HFFc6 (cell line): ENCODE measurements at regions not wholly inside any gene's neighbourhood (a gene's known extent, or its start where the extent isn't known, plus 50 kb on each side); places are given as distances from the start of the nearest gene placed in this dataset.
"Not testable (repeated sequence)": the region's sequence is repeated elsewhere in the genome, so short reads cannot be mapped to it uniquely, and the experiment has no call there.

Experiments used
- DNase-seq: peaks from one replicate; pipeline ENCODE4 v3.0.0-alpha.2; 2018
- H3K27ac Mint-ChIP-seq: 2 replicates; pipeline ENCODE4 v1.8.0; 2020; ENCODE audit warnings: mild to moderate bottlenecking, mixed read lengths
- H3K27me3 Mint-ChIP-seq: 2 replicates; pipeline ENCODE4 v1.8.0; 2021; ENCODE audit warnings: mild to moderate bottlenecking, moderate library complexity, mixed read lengths; ENCODE audit not compliant: insufficient read depth
- H3K36me3 Mint-ChIP-seq: 2 replicates; pipeline ENCODE4 v1.8.0; 2021; ENCODE audit warnings: low read depth, mixed read lengths
- H3K4me1 Mint-ChIP-seq: 2 replicates; pipeline ENCODE4 v1.8.0; 2020; ENCODE audit warnings: low read depth, mixed read lengths
- H3K4me3 Mint-ChIP-seq: 2 replicates; pipeline ENCODE4 v1.8.0; 2020; ENCODE audit warnings: mild to moderate bottlenecking, moderate library complexity, mixed read lengths
- H3K9me3 Mint-ChIP-seq: 2 replicates; pipeline ENCODE4 v1.8.0; 2020; ENCODE audit warnings: mild to moderate bottlenecking, mixed read lengths
- TF ChIP-seq, protein P1 (sequence below): fragments of 200-600 bp; sonication (generic); IDR thresholded peaks from 2 replicates; pipeline ENCODE4 v1.5.0; 2021; ENCODE audit warnings: antibody characterized with exemption, mild to moderate bottlenecking

DNA sequence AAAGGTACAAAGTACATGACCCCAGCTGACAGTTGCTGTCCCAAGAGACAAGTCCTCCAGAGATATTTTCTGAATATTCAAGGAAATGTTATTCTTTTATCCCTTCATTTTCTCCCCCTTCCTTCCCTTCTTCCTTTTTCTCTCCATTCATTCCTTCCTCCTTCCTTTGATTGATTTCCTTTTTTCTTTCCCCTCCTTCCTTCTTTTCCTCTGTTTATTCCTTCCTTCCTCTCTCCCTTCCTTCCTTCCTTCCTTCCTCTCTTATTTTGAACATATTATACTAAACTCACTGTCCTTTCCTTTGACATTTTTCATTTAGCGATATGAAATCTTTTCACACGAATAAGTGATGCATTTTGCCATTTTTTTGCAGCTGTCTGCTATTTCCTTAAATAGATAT, 73.2 kb upstream of the HDDC2 start:
- H3K27me3 Mint-ChIP-seq = peaks cover 2% of the 10 kb centered on the region
- H3K36me3 Mint-ChIP-seq = no peaks in the 10 kb centered on the region
- H3K9me3 Mint-ChIP-seq = no peaks in the 10 kb centered on the region
- no peak overlapping the region for H3K4me3 Mint-ChIP-seq
- no peak for DNase-seq
- H3K27ac Mint-ChIP-seq = no peak overlapping the region
- TF ChIP-seq, protein P1, sequence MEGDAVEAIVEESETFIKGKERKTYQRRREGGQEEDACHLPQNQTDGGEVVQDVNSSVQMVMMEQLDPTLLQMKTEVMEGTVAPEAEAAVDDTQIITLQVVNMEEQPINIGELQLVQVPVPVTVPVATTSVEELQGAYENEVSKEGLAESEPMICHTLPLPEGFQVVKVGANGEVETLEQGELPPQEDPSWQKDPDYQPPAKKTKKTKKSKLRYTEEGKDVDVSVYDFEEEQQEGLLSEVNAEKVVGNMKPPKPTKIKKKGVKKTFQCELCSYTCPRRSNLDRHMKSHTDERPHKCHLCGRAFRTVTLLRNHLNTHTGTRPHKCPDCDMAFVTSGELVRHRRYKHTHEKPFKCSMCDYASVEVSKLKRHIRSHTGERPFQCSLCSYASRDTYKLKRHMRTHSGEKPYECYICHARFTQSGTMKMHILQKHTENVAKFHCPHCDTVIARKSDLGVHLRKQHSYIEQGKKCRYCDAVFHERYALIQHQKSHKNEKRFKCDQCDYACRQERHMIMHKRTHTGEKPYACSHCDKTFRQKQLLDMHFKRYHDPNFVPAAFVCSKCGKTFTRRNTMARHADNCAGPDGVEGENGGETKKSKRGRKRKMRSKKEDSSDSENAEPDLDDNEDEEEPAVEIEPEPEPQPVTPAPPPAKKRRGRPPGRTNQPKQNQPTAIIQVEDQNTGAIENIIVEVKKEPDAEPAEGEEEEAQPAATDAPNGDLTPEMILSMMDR = no peak
- H3K4me1 Mint-ChIP-seq = peaks cover 7% of the 10 kb centered on the region

GRCh38 chr6:125375821-125376220, 74.1 kb upstream of the HDDC2 start:
- Mint-ChIP-seq H3K27me3 (peaks cover 2% of the 10 kb centered on the region), H3K9me3 (no peaks in the 10 kb centered on the region), H3K36me3 (no peaks in the 10 kb centered on the region), H3K4me1 (peaks cover 7% of the 10 kb centered on the region), H3K4me3 (no peak overlapping the region), H3K27ac (no peak overlapping the region)
- DNase-seq = no peak
- TF ChIP-seq, protein P1 = no peak

DNA sequence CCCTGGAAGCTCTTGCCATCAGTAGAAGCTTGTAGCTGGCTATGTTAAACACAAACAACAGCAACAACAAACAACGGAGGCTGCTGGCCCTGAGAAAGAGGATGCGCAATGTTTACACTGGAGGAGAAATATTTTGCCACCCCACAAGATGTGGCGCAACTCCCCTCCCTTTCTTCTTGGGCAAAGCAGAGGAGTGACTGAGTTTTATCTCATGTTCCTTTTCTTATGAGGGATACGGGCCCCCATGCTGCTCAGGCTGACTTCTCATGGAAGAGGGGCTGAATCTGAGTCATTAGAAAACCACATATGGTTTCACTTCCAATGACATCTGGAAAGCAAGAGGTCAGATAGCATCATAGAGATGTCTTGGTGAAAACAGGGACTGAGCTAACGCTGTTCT, 75.9 kb upstream of the HDDC2 start:
- no peaks in the 10 kb centered on the region for H3K9me3 Mint-ChIP-seq
- peaks cover 7% of the 10 kb centered on the region for H3K4me1 Mint-ChIP-seq
- no peak overlapping the region; the same call in 1 of the 2 replicates for H3K4me3 Mint-ChIP-seq
- peaks cover 2% of the 10 kb centered on the region for H3K27me3 Mint-ChIP-seq
- no peaks in the 10 kb centered on the region for H3K36me3 Mint-ChIP-seq
- DNase-seq = no peak
- no peak overlapping the region for H3K27ac Mint-ChIP-seq
- TF ChIP-seq, protein P1 = no peak

DNA sequence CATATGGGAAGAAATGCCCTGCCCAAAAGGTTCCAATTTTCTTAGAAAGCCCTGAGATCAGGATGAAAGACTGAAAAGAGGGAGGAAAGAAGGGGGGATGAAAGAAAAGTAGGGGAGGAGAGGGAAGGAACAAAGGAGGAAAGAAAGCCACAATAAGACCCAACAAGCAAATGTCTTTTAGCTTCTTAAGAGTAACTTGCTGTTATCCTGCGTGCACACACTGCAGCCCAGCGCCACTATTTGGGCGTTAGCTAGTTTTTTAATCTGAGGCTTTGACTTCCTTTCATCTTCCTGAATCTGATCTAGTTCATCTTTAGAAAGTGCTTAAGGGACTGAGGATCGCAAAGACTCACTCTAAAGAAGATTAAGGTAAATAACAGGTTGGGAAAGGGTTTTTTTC, 77.4 kb upstream of the HDDC2 start:
- no peak overlapping the region for H3K27ac Mint-ChIP-seq

DNA sequence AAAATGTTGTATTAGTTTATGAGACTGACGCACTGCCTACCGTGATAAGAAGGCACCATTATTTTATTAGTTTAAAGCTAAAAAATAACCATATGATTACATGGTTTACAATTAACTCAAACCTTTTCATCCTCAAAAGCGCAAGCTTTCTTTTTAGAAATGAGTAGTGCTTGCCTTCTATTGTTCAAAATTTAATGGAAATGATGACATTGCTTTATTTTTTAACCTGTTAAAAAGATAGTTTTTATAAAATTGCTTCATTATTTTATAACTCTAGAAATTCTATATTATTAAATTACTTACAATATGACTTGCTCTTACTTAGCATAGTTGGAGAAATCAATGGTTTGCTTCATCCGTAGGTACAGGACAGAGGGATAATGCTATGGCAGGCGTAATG, 78.7 kb upstream of the HDDC2 start:
- H3K4me1 Mint-ChIP-seq = peaks cover 7% of the 10 kb centered on the region
- H3K27me3 Mint-ChIP-seq = peaks cover 2% of the 10 kb centered on the region; the same call in 1 of the 2 replicates
- H3K27ac Mint-ChIP-seq = no peak overlapping the region
- H3K4me3 Mint-ChIP-seq = no peak overlapping the region
- H3K36me3 Mint-ChIP-seq = no peaks in the 10 kb centered on the region
- no peaks in the 10 kb centered on the region for H3K9me3 Mint-ChIP-seq
- TF ChIP-seq, protein P1 = no peak
- no peak for DNase-seq

More for the DNA sequence above, 77.4 kb upstream of the HDDC2 start:
- DNase-seq = no peak
- Mint-ChIP-seq H3K4me3 (no peak overlapping the region), H3K9me3 (no peaks in the 10 kb centered on the region), H3K36me3 (no peaks in the 10 kb centered on the region), H3K27me3 (peaks cover 2% of the 10 kb centered on the region; the same call in 1 of the 2 replicates), H3K4me1 (peaks cover 7% of the 10 kb centered on the region)
- TF ChIP-seq, protein P1 = no peak

DNA sequence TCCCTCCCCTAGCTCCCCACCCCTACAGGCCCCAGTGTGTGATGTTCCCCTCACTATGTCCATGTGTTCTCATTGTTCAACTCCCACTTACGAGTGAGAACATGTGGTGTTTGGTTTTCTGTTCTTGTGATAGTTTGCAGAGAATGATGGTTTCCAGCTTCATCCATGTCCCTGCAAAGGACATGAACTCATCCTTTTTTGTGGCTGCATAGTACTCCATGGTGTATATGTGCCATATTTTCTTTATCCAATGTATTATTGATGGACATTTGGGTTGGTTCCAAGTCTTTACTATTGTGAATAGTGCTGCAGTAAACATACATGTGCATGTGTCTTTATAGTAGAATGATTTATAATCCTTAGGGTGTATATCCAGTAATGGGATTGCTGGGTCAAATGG, 84.6 kb upstream of the HDDC2 start:
- H3K9me3 Mint-ChIP-seq, H3K27me3 Mint-ChIP-seq, DNase-seq, H3K36me3 Mint-ChIP-seq, H3K4me3 Mint-ChIP-seq, H3K4me1 Mint-ChIP-seq, H3K27ac Mint-ChIP-seq: not testable (repeated sequence)
